ENCODE measurements at regions not wholly inside any gene's neighbourhood (a gene's known extent, or its start where the extent isn't known, plus 50 kb on each side); places are given as distances from the start of the nearest gene placed in this dataset.

GRCh38 chr16:85390511-85391174 is 222.5 kb upstream of the GSE1 start:
- no peak for DNase-seq (ENCODE audit: low spot score)

- DNase-seq (ENCODE audit: low spot score), result no peak
Measured at GRCh38 chr16:85391175-85391707, 221.9 kb upstream of the GSE1 start.

DNA sequence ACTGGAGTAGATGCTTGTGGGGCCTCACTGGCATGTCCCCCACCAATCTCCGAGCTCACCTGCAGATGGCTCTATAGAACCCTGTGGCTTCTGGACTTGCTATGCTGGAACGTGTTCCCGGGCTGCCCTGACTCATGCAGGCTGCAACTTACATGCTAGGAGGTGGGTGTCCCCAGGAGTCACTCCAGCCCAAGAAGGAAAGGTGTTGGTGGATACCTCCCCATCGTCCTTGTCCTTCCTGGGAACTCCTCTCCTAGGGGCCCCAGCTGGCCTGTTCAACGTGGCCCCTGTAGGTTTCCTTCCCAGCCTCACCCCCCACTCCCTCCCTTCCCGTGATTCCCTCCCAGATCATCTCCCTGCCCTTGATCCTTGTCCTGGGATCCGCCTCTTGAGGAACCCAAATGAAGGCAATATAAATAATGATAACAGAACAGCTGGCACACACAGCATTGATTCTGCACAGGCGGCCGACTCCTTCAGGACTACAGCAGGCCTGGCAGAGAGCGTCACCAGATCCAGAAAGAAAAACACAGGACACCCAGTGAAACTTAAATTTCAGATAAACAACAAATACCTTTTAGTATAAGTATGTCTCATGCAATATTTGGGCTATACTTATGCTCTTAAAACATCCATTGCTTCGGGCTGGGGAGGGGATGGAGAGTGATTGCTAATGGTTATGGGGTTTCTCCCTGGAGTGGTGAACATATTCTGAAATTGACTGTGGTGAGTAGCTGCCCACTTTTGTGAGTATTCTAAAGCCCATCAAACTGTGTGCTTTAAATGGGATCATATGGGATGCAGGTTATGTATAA is 221.1 kb upstream of the GSE1 start:
- no peak for DNase-seq (ENCODE audit: low spot score)

DNA sequence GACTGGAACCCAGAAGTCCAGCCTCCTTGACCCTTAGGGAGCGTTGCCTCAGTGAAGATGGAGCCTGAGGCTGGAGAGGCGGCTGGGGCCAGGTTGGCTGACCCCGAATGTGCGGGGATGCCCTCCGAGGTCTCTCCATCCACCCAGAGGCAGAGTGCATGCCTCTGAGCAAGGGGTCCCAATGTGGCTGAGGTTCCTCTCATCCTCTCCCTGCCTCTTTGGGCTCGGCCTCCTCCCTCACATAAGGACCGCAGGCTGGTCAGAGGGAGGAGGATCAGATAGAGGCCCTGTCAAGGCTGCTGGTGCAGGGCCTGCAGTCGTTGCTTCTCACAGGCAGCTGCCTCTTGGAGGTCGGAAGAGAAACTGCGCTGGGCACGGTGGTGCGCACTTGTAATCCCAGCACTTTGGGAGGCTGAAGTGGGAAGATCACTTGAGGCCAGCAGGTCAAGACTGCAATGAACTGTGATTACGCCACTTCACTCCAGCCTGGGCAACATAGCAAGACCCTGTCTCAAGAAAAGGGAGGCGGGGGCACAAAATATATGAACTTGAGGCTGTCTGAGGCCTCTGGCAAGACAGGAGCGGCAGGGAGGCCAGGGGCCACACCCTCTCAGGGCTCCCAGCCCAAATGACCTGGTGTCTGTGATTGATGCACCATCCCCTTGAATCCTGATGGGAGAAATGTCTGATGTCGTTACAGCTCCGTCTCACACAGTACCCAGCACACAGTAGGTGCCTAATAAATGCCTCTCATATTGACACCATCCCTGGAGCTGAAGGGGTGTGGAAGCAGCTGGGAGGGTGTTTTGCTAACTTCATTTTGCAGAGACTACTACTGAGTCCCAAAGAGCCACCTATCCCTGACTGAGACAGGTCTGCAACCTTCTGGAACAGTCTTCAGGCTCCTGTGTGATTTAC is 220.1 kb upstream of the GSE1 start:
- DNase-seq (ENCODE audit: low spot score), result no peak

GRCh38 chr16:85393674-85394451 is 219.3 kb upstream of the GSE1 start:
- no peak for DNase-seq (ENCODE audit: low spot score)

DNA sequence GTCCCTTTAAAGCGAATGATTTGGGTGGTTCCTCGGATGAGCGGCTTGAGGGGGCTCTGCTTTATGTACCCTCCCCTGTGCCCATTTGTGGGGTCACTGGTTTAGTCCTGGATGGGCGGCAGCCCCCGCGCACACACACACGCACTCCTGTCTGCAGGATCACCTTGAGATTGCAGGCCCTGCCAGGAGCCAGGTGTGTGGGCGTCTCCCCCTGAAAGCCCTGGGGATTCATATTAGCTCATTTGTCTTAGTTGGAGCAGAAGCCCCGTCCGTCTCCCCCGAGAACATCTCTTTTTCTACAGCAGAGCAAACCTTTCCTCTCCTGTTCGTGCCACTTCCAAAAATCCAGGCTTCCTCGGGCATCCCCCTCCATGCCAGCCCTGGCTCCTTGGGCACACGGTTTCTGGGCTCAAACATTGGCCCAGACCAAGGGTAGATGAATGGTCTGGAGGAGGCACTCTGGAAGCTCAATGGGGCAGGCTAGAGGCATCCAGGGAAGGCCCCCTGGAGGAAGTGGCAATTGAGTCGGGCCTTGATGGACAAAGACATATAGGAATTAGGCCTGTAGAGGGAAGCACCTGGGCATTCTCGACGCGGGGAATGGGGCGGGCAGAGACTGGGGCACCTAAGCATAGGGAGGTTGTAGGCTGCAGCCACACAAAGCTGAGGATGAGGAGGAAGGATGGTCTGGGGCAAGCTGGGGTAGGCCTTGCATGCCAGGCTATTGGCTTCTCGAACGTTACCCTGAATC is 218.5 kb upstream of the GSE1 start:
- no peak for DNase-seq (ENCODE audit: low spot score)

- no peak for DNase-seq (ENCODE audit: low spot score)
Measured at GRCh38 chr16:85395207-85395912, 217.8 kb upstream of the GSE1 start.

DNA sequence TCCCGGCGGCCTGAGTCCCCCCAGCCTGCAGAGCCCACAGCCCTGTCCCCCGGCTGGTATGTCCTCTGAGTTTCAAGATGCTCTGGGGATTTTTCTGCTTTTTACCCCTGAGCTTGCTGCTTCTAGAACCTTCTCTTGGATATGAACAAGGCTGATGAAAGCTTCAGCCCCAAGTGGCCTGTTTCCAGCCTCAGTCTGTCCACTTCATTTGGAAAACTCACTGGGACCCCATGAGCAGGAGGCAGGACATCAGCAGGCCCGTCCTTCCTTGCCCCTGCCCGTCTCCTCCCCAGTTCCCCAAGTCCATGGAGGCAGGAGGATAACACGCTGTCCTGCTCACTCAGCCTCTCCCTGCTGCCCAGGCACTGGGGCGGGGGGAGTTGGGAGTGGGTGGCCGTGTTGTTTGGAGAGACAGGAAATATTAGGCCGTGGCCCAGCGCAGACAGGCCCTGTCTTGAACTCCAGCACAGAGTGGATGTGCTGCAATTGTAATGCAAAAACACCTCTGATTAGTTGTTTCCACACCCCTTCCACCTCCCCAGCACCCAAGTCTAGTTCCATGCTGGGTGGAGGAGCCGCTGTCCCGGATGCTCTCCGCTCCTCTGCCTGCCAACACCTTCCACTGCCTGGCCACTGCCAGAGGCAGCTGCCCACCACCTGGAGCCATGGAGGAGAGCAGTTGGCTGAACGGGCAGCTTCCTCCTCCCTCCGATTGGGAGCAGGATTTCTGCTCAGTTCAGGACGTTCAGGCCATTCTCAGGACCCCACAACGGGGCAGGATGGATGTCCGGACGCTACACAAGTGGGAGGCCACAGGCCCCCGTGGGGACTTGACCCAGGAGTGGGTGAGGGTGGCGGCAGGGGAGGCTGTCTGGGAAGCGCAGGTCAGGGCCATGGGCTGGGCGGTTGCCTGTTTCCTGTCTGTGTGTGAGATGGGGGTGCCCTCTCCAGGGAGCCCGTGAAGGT is 216.9 kb upstream of the GSE1 start:
- DNase-seq (ENCODE audit: low spot score), result no peak

GRCh38 chr16:85396879-85397871 is 215.9 kb upstream of the GSE1 start:
- DNase-seq (ENCODE audit: low spot score), result no peak

- no peak for DNase-seq (ENCODE audit: low spot score)
Measured at GRCh38 chr16:85398050-85398451, 215.1 kb upstream of the GSE1 start.

DNA sequence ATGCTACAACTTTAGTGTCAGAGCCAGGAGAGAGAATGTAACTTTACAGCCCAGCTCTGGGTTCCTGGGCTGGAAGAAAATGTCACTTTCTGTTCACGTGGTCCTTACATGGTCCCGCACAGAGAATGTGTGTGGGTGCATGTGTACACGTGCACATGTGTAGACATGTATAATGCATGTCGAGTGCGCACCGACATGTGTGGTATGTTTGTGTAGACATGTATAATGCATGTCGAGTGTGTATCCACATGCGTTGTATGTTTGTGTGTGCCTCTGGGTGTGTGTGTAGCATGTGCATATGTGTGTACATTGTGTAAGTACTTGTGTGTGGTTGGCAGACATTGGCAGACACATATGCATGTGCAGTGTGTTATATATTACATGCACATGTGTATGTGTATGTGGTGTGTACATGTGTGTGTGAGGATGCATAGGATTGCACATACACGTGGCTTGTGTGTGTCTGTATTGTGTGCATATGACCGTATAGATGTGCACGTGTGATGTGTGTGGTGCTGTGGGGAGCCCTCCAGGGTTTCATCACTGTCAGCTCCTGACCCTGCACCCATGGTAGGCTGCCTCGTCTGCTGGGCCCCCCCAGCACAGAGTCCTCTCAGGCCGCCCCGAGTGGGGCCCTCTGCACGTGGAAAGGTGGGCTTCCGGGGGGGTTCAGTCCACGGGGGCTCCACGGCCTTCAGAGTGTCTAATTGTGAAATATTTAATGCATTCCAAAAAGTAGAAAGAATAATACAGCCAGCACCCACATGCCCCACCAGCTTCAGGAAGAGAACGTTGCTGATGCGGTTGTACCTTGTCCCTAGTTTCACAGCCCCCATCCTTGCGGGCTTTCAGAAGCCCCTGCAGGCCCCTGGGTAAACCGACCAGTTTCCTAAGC is 214.2 kb upstream of the GSE1 start:
- DNase-seq (ENCODE audit: low spot score), result no peak

GRCh38 chr16:85399583-85400284 is 213.4 kb upstream of the GSE1 start:
- no peak for DNase-seq (ENCODE audit: low spot score)

GRCh38 chr16:85400305-85401205 is 212.6 kb upstream of the GSE1 start:
- no peak for DNase-seq (ENCODE audit: low spot score)

DNA sequence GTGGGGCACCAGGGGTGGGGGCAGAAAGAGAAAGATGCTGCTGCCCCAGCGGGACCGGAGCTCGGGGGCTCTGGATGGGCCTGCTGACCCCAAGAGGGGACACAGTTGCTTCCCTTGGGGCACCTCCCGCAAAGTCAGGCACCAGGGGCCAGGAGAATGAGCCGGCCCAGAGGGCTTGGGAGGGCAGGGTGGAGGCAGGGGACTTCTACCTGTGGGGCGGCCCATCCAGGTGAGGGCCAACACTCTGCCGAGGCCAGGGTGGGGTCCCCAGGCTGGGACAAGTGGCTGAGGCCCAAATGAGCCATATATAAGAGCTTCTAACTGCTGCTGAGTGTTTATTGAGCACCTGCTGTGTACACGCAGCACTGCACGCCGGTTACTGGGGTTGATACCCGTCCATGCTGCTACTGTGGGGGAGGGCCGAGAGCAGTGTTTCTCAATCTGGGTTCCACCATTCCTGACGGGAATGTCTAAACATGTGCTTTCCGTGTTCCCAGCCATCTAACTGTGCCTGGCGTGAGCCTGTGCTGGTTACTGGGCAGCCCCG is 211.7 kb upstream of the GSE1 start:
- no peak for DNase-seq (ENCODE audit: low spot score)
